Right atrium auricular region (tissue), 2 donors: ENCODE measurements at regions not wholly inside any gene's neighbourhood (a gene's known extent, or its start where the extent isn't known, plus 50 kb on each side); places are given as distances from the start of the nearest gene placed in this dataset.

ENCODE experiments used
- DNase-seq: peaks from one replicate; pipeline ENCODE4 v3.0.0-alpha.2; 2019; ENCODE audit warnings: low spot score
- H3K27ac ChIP-seq, 2 donors: fragments of 200-600 bp; sonication (generic); 1 replicate in 1 of 2; 2 replicates in 1 of 2; pipeline ENCODE4 v1.5.1; 2016 to 2019
- H3K27me3 ChIP-seq, 2 donors: fragments of 200-600 bp; sonication (generic); one replicate each; pipeline versions ENCODE4 v1.5.1 to v1.6.0; 2017 to 2019
- H3K36me3 ChIP-seq: fragments of 200-600 bp; sonication (generic); one replicate; pipeline ENCODE4 v1.5.1; 2016
- H3K4me1 ChIP-seq, 2 donors: fragments of 200-600 bp; sonication (generic); one replicate each; pipeline versions ENCODE4 v1.5.1 to v1.6.0; 2017 to 2019
- H3K4me3 ChIP-seq, 2 donors: fragments of 200-600 bp; sonication (generic); 1 replicate in 1 of 2; 2 replicates in 1 of 2; pipeline ENCODE4 v1.5.1; 2017 to 2019; ENCODE audit warnings: mild to moderate bottlenecking in 1 of 2, moderate library complexity in 1 of 2
- H3K9me3 ChIP-seq, 2 donors: fragments of 200-600 bp; sonication (generic); one replicate each; pipeline ENCODE4 v1.5.1; 2019
- CTCF ChIP-seq, 2 donors: fragments of 200-600 bp; sonication (generic); IDR thresholded peaks; one replicate each; pipeline ENCODE4 v1.5.1; 2019; ENCODE audit warnings: antibody characterized with exemption in 2 of 2

GRCh38 chr4:65175585-65175984 lies 494.7 kb downstream of the EPHA5 start:
- no peaks in the 10 kb centered on the region for H3K4me1 ChIP-seq
- H3K27me3 ChIP-seq = no peaks in the 10 kb centered on the region
- H3K36me3 ChIP-seq = no peaks in the 10 kb centered on the region
- no peak overlapping the region for H3K27ac ChIP-seq
- H3K4me3 ChIP-seq = no peak overlapping the region
- H3K9me3 ChIP-seq = no peaks in the 10 kb centered on the region
- TF ChIP-seq CTCF (IDR thresholded peaks at IDR 0.05) = no peak
- no peak for DNase-seq

GRCh38 chr4:65170768-65171514 lies 499.3 kb downstream of the EPHA5 start:
- Histone ChIP-seq H3K36me3 (no peaks in the 10 kb centered on the region), H3K27me3 (no peaks in the 10 kb centered on the region), H3K4me3 (no peak overlapping the region), H3K4me1 (no peaks in the 10 kb centered on the region), H3K9me3 (no peaks in the 10 kb centered on the region), H3K27ac (no peak overlapping the region)
- DNase-seq = no peak
- no peak for TF ChIP-seq CTCF (IDR thresholded peaks at IDR 0.05)

- Histone ChIP-seq H3K27me3 (no peaks in the 10 kb centered on the region), H3K36me3 (no peaks in the 10 kb centered on the region), H3K4me3 (no peak overlapping the region), H3K9me3 (no peaks in the 10 kb centered on the region), H3K4me1 (no peaks in the 10 kb centered on the region), H3K27ac (no peak overlapping the region)
- TF ChIP-seq CTCF (IDR thresholded peaks at IDR 0.05) = no peak
- DNase-seq = no peak
These were observed 502.6 kb downstream of the EPHA5 start for GRCh38 chr4:65167719-65168118.

- DNase-seq = no peak
- no peak overlapping the region for H3K4me3 ChIP-seq
- no peaks in the 10 kb centered on the region for H3K36me3 ChIP-seq
- H3K27ac ChIP-seq = no peak overlapping the region
- no peaks in the 10 kb centered on the region for H3K27me3 ChIP-seq
- H3K9me3 ChIP-seq = no peaks in the 10 kb centered on the region
- no peak for TF ChIP-seq CTCF (IDR thresholded peaks at IDR 0.05)
- no peaks in the 10 kb centered on the region for H3K4me1 ChIP-seq
These were observed 518.1 kb downstream of the EPHA5 start for GRCh38 chr4:65152205-65152604.

- TF ChIP-seq CTCF (IDR thresholded peaks at IDR 0.05) = no peak
- Histone ChIP-seq H3K4me1 (no peaks in the 10 kb centered on the region), H3K36me3 (no peaks in the 10 kb centered on the region), H3K27ac (no peak overlapping the region), H3K27me3 (no peaks in the 10 kb centered on the region), H3K4me3 (no peak overlapping the region), H3K9me3 (peaks cover 0 to 11% of the 10 kb centered on the region in 2 donors)
- DNase-seq = no peak
These were observed 530.3 kb downstream of the EPHA5 start for GRCh38 chr4:65139998-65140397.

GRCh38 chr4:65126200-65126599 lies 544.1 kb downstream of the EPHA5 start:
- DNase-seq = no peak
- Histone ChIP-seq H3K27ac (no peak overlapping the region), H3K4me3 (no peak overlapping the region), H3K9me3 (no peaks in the 10 kb centered on the region), H3K4me1 (no peaks in the 10 kb centered on the region), H3K27me3 (no peaks in the 10 kb centered on the region), H3K36me3 (no peaks in the 10 kb centered on the region)
- no peak for TF ChIP-seq CTCF (IDR thresholded peaks at IDR 0.05)
